ENCODE measurements at regions not wholly inside any gene's neighbourhood (a gene's known extent, or its start where the extent isn't known, plus 50 kb on each side); places are given as distances from the start of the nearest gene placed in this dataset.

GRCh38 chr7:46007990-46008643 is 87.0 kb upstream of the IGFBP3 start:
- BruUV-seq (replicated peaks), result no TSS peak
- POLR2A ChIA-PET, result interaction anchor here (1.2 kb wide), 1 partner anchor 43 kb away, joined by 6 read pairs; no protein-coding TSS in a partner anchor

GRCh38 chr7:46007194-46007593 is 86.1 kb upstream of the IGFBP3 start:
- Histone ChIP-seq H4K20me1 (ENCODE audit: control insufficient read depth, insufficient read depth) (no peaks in the 10 kb centered on the region), H3K9me3 (replicated peaks; ENCODE audit: control insufficient read depth, insufficient read depth, low read length) (no peaks in the 10 kb centered on the region; the same call in 2 of the 3 replicates), H3K9ac (ENCODE audit: control insufficient read depth, insufficient read depth, low read length) (no peak overlapping the region), H3K36me3 (ENCODE audit: control insufficient read depth in 2 of 2, insufficient read depth in 2 of 2, low read length in 1 of 2) (no peaks in the 10 kb centered on the region), H3K27ac (ENCODE audit: control insufficient read depth, insufficient read depth) (no peak overlapping the region), H3K4me3 (no peak overlapping the region), H3K79me2 (ENCODE audit: control insufficient read depth, insufficient read depth, low read length) (no peaks in the 10 kb centered on the region), H3K27me3 (replicated peaks in 1 of 2; ENCODE audit: control insufficient read depth in 2 of 2, insufficient read depth in 2 of 2, low read length in 1 of 2) (no peaks in the 10 kb centered on the region), H2AFZ (ENCODE audit: control insufficient read depth, low read depth, low read length) (no peak overlapping the region), H3K4me1 (ENCODE audit: control insufficient read depth, insufficient read depth, low read length) (no peaks in the 10 kb centered on the region), H3K4me2 (ENCODE audit: control insufficient read depth, insufficient read depth) (no peak overlapping the region)
- no TSS peak for BruUV-seq (replicated peaks)
- no peak for FAIRE-seq
- SMC1A ChIA-PET (ENCODE audit: uncharacterized antibody, unreplicated experiment), result interaction anchor here (1.2 kb wide), 3 partner anchors 15 to 51 kb away, joined by 3 to 4 read pairs (median 4); no protein-coding TSS in a partner anchor
- CTCF ChIA-PET, result interaction anchor here (1.3 kb wide), 1 partner anchor 84 kb away, joined by 3 read pairs; no protein-coding TSS in a partner anchor
- RAD21 ChIA-PET (ENCODE audit: unreplicated experiment), result interaction anchor here (0.5 to 2.2 kb wide), 3 partner anchors 85 to 274 kb away, joined by 3 to 4 read pairs (median 3); no protein-coding TSS in a partner anchor
- DNase-seq (ENCODE audit: low read depth, low spot score), result no peak
- in situ Hi-C loops (cut with MboI) (no loop called here), intact Hi-C loops (cut with micrococcal nuclease; ENCODE audit: unreplicated experiment) (no loop called here)
- POLR2A ChIA-PET, result interaction anchor here (1.2 kb wide), 1 partner anchor 44 kb away, joined by 6 read pairs; no protein-coding TSS in a partner anchor
- 4% methylated on average over 2 of the region's 2 CpGs for WGBS (ENCODE audit: insufficient coverage, insufficient replicate concordance, low lambda C conversion rate, missing lambda C conversion rate)
- ATAC-seq, result no peak; the same call in 2 of the 3 replicates
- no peak for TF ChIP-seq KDM1A (IDR thresholded peaks at IDR 0.05; ENCODE audit: borderline replicate concordance)
- TF ChIP-seq USF1 (IDR thresholded peaks at IDR 0.05; ENCODE audit: borderline replicate concordance, extremely low read length, insufficient read depth, low read depth, low read length), result no peak
- no peak for TF ChIP-seq SREBF1 (IDR thresholded peaks at IDR 0.05; ENCODE audit: low read length)
- no peak for TF ChIP-seq EGR1 (IDR thresholded peaks at IDR 0.05; ENCODE audit: borderline replicate concordance in 1 of 2, low read depth in 2 of 2, low read length in 2 of 2)
- TF ChIP-seq PKNOX1 (IDR thresholded peaks at IDR 0.05), result peak; percentile 56
- no peak for TF ChIP-seq MYC (IDR thresholded peaks at IDR 0.05; ENCODE audit: insufficient read depth, insufficient read length, insufficient replicate concordance, low read length, severe bottlenecking)
- no peak for TF ChIP-seq ZBED1 (IDR thresholded peaks at IDR 0.05; ENCODE audit: borderline replicate concordance)
- peak; percentile 9; the same call in 1 of the 2 replicates for TF ChIP-seq JUNB (IDR thresholded peaks at IDR 0.05)
- TF ChIP-seq YY1 (IDR thresholded peaks at IDR 0.05; ENCODE audit: low read depth, low read length), result no peak

More at GRCh38 chr7:46007990-46008643, 87.0 kb upstream of the IGFBP3 start:
- no peak for TF ChIP-seq CBFB (IDR thresholded peaks at IDR 0.05; ENCODE audit: low read depth)
- TF ChIP-seq CHD4 (IDR thresholded peaks at IDR 0.05), result no peak
- no peak for TF ChIP-seq MYC (IDR thresholded peaks at IDR 0.05; ENCODE audit: insufficient read depth, insufficient read length, insufficient replicate concordance, low read length, severe bottlenecking)
- Histone ChIP-seq H3K79me2 (ENCODE audit: control insufficient read depth, insufficient read depth, low read length) (no peaks in the 10 kb centered on the region), H2AFZ (ENCODE audit: control insufficient read depth, low read depth, low read length) (no peak overlapping the region), H3K9me3 (replicated peaks; ENCODE audit: control insufficient read depth, insufficient read depth, low read length) (no peaks in the 10 kb centered on the region; the same call in 2 of the 3 replicates), H3K4me1 (ENCODE audit: control insufficient read depth, insufficient read depth, low read length) (no peaks in the 10 kb centered on the region), H3K27me3 (replicated peaks in 1 of 2; ENCODE audit: control insufficient read depth in 2 of 2, insufficient read depth in 2 of 2, low read length in 1 of 2) (no peaks in the 10 kb centered on the region), H3K36me3 (ENCODE audit: control insufficient read depth in 2 of 2, insufficient read depth in 2 of 2, low read length in 1 of 2) (no peaks in the 10 kb centered on the region), H3K4me3 (no peak overlapping the region), H3K9ac (ENCODE audit: control insufficient read depth, insufficient read depth, low read length) (no peak overlapping the region), H3K4me2 (ENCODE audit: control insufficient read depth, insufficient read depth) (no peak overlapping the region), H3K27ac (ENCODE audit: control insufficient read depth, insufficient read depth) (no peak overlapping the region), H4K20me1 (ENCODE audit: control insufficient read depth, insufficient read depth) (no peaks in the 10 kb centered on the region)
- ATAC-seq (no peak), DNase-seq (ENCODE audit: low read depth, low spot score) (no peak), FAIRE-seq (no peak)
- ChIA-PET SMC1A (ENCODE audit: uncharacterized antibody, unreplicated experiment) (interaction anchor here (0.6 to 1.6 kb wide), 8 partner anchors 10 to 325 kb away, joined by 3 to 5 read pairs (median 4); no protein-coding TSS in a partner anchor), RAD21 (ENCODE audit: unreplicated experiment) (interaction anchor here (0.9 to 2.2 kb wide), 2 partner anchors 86 to 131 kb away, joined by 3 to 4 read pairs; no protein-coding TSS in a partner anchor), CTCF (interaction anchor here (1.3 kb wide), 1 partner anchor 85 kb away, joined by 3 read pairs; no protein-coding TSS in a partner anchor)
- in situ Hi-C loops (cut with MboI) (no loop called here), intact Hi-C loops (cut with micrococcal nuclease; ENCODE audit: unreplicated experiment) (no loop called here)
- WGBS (ENCODE audit: insufficient coverage, insufficient replicate concordance, low lambda C conversion rate, missing lambda C conversion rate), result 33% methylated on average over 6 of the region's 6 CpGs
